Esophagus muscularis mucosa (tissue), 4 donors: ENCODE measurements at regions not wholly inside any gene's neighbourhood (a gene's known extent, or its start where the extent isn't known, plus 50 kb on each side); places are given as distances from the start of the nearest gene placed in this dataset.

ENCODE experiments used
- DNase-seq: peaks from one replicate; pipeline ENCODE4 v3.0.0-alpha.2; 2017; ENCODE audit errors: extremely low spot score
- H3K27ac ChIP-seq, 4 donors: fragments of 200-600 bp; sonication (generic); replicated peaks in 1 of 4; 1 replicate in 3 of 4; 2 replicates in 1 of 4; pipeline ENCODE4 v1.5.1; 2016 to 2019; ENCODE audit warnings: mild to moderate bottlenecking in 1 of 4
- H3K27me3 ChIP-seq, 4 donors: fragments of 200-600 bp; sonication (generic); one replicate each; pipeline versions ENCODE4 v1.5.1 to v1.6.0; 2016 to 2019
- H3K36me3 ChIP-seq, 4 donors: fragments of 200-600 bp; sonication (generic); one replicate each; pipeline ENCODE4 v1.5.1; 2016 to 2019
- H3K4me1 ChIP-seq, 4 donors: fragments of 200-600 bp; sonication (generic); one replicate each; pipeline ENCODE4 v1.5.1; 2016 to 2019
- H3K4me3 ChIP-seq, 4 donors: fragments of 200-600 bp; sonication (generic); 1 replicate in 2 of 4; 2 replicates in 2 of 4; pipeline ENCODE4 v1.5.1; 2016 to 2019; ENCODE audit warnings: mild to moderate bottlenecking in 4 of 4, moderate library complexity in 1 of 4
- H3K9me3 ChIP-seq, 4 donors: fragments of 200-600 bp; sonication (generic); 1 replicate in 3 of 4; 2 replicates in 1 of 4; pipeline ENCODE4 v1.5.1; 2016 to 2019
- EP300 ChIP-seq: sonication (generic); formaldehyde crosslinking; IDR thresholded peaks from one replicate; pipeline ENCODE4 v1.6.1; 2017; ENCODE audit warnings: antibody characterized with exemption
- POLR2A ChIP-seq: fragments of 450-650 bp; IDR thresholded peaks from one replicate; pipeline ENCODE4 v1.6.1; 2017; ENCODE audit warnings: antibody characterized with exemption, moderate library complexity, mild to moderate bottlenecking, low read depth
- POLR2AphosphoS5 ChIP-seq, 2 donors: sonication (generic); formaldehyde crosslinking; IDR thresholded peaks; one replicate each; pipeline ENCODE4 v1.6.1; 2017; ENCODE audit warnings: antibody characterized with exemption in 2 of 2
- WGBS: methylation state at CpG from one replicate; pipeline ENCODE4 v1.1.5; 2018; 5-methylcytosine and 5-hydroxymethylcytosine counted together
- intact Hi-C: fragments of 100-400 bp; cut with DNase I; formaldehyde crosslinking; loops from one replicate; pipeline ENCODE4 v1.15.1; 2023
- TF ChIP-seq, protein P1 (sequence below), 3 experiments: fragments of 200-600 bp in 2 of 3; fragments of 450-650 bp in 1 of 3; sonication (generic) in 2 of 3; IDR thresholded peaks; one replicate each; pipeline ENCODE4 v1.5.1; 2017 to 2019; ENCODE audit warnings: antibody characterized with exemption in 3 of 3, mild to moderate bottlenecking in 2 of 3, moderate library complexity in 1 of 3

DNA sequence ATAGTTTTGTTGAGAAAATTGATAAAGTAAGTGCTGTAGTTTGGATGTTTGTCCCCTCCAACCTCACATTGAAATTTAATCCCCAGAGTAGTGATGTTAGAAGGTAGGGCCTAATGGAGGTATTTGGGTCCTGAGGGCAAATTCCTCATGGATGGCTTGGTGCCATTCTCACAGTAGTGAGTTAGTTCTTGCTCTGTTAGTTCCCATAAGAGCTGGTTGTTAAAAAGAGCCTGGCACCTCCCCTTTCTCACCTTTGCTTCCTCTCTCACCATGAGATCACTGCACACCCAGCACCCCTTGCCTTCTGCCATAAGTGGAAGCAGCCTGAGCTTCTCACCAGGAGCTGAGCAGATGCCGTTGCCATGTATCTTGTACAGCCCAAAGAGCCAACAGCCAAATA, 354.8 kb upstream of the NFIA start:
- Histone ChIP-seq H3K9me3 (no peaks in the 10 kb centered on the region), H3K4me1 (peaks cover 0 to 10% (median 1%) of the 10 kb centered on the region in 4 donors), H3K27me3 (no peaks in the 10 kb centered on the region), H3K4me3 (no peak overlapping the region), H3K27ac (no peak overlapping the region), H3K36me3 (no peaks in the 10 kb centered on the region)
- DNase-seq, result no peak
- TF ChIP-seq EP300, result no peak
- TF ChIP-seq, protein P1, sequence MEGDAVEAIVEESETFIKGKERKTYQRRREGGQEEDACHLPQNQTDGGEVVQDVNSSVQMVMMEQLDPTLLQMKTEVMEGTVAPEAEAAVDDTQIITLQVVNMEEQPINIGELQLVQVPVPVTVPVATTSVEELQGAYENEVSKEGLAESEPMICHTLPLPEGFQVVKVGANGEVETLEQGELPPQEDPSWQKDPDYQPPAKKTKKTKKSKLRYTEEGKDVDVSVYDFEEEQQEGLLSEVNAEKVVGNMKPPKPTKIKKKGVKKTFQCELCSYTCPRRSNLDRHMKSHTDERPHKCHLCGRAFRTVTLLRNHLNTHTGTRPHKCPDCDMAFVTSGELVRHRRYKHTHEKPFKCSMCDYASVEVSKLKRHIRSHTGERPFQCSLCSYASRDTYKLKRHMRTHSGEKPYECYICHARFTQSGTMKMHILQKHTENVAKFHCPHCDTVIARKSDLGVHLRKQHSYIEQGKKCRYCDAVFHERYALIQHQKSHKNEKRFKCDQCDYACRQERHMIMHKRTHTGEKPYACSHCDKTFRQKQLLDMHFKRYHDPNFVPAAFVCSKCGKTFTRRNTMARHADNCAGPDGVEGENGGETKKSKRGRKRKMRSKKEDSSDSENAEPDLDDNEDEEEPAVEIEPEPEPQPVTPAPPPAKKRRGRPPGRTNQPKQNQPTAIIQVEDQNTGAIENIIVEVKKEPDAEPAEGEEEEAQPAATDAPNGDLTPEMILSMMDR (IDR thresholded peaks at IDR 0.05), result no peak
- TF ChIP-seq POLR2A, result no peak
- TF ChIP-seq POLR2AphosphoS5 (IDR thresholded peaks at IDR 0.05), result no peak
- WGBS, result 100% methylated on average over 1 of the region's 1 CpG
- intact Hi-C loops, result no loop called here

DNA sequence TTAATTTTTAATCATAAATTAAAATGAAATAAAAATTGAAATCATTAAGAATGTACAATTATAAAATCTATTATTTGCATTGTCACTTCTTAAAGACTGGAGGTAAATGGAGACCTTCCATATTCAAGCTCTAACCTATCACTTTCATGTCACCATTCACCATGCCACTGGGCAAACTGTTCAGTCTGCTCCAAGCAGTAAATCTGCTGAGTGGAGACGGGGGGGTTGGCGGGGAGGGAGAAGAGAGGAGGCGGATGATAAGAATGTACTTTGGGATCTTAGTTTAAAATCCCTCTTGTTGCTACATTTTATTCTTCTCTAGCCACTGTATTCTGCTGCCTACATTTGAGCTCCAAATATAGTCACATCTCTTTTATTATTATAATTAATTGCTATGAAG, 365.9 kb upstream of the NFIA start:
- H3K36me3 ChIP-seq, result no peaks in the 10 kb centered on the region
- no peaks in the 10 kb centered on the region for H3K9me3 ChIP-seq
- H3K4me1 ChIP-seq, result no peaks in the 10 kb centered on the region
- no peaks in the 10 kb centered on the region for H3K27me3 ChIP-seq
- WGBS, result 91% methylated on average over 3 of the region's 3 CpGs
- TF ChIP-seq EP300, result no peak
- no peak for TF ChIP-seq POLR2A
- TF ChIP-seq, protein P1 (IDR thresholded peaks at IDR 0.05), result no peak
- no peak for TF ChIP-seq POLR2AphosphoS5 (IDR thresholded peaks at IDR 0.05)
- intact Hi-C loops, result no loop called here
- no peak overlapping the region for H3K4me3 ChIP-seq
- no peak overlapping the region for H3K27ac ChIP-seq
- no peak for DNase-seq

DNA sequence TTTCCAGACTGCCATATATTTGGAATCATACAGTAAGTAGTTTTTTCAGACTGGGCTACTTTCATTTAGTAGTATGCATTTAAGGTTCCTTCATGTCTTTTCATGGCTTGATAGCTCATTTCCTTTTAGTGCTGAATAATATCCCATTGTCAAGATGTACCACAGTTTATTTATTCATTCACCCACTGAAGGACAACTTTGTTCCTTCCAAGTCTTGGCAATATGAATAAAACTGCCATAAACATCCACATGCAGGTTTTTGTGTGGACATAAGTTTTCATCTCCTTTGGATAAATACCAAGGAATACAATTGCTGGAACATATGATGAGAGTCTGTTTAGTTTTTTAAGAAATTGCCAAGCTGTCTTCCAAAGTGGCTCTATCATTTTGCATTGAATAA, 366.4 kb upstream of the NFIA start:
- intact Hi-C loops, result no loop called here
- no peaks in the 10 kb centered on the region for H3K27me3 ChIP-seq
- H3K36me3 ChIP-seq, result no peaks in the 10 kb centered on the region
- no peak overlapping the region for H3K4me3 ChIP-seq
- TF ChIP-seq EP300 (no peak), POLR2AphosphoS5 (IDR thresholded peaks at IDR 0.05) (no peak), POLR2A (no peak)
- TF ChIP-seq, protein P1 (IDR thresholded peaks at IDR 0.05), result no peak
- DNase-seq, result no peak
- no peaks in the 10 kb centered on the region for H3K4me1 ChIP-seq
- H3K9me3 ChIP-seq, result no peaks in the 10 kb centered on the region
- H3K27ac ChIP-seq, result no peak overlapping the region

DNA sequence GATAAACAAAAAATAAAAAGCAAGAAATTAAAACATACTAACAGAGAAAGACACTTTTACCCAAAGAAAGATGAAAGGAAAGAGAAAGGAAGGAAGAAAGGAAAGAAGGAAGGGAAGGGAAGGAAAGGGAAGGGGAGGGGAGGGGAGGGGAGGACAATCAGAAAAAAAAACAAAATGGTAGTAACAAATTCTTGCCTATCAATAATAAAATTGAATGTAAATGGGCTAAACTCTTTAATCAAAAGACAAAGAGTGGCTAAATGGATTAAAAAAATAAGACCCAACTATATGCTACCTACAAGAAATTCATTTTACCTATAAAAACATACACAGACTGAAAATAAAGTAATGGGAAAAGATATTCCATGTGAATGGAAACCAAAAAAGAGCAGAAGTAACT, 372.9 kb upstream of the NFIA start:
- no peak overlapping the region for H3K27ac ChIP-seq
- H3K4me3 ChIP-seq, result no peak overlapping the region
- H3K4me1 ChIP-seq, result no peaks in the 10 kb centered on the region
- H3K9me3 ChIP-seq, result no peaks in the 10 kb centered on the region
- intact Hi-C loops, result no loop called here
- no peaks in the 10 kb centered on the region for H3K36me3 ChIP-seq
- TF ChIP-seq EP300 (no peak), POLR2AphosphoS5 (IDR thresholded peaks at IDR 0.05) (no peak), POLR2A (no peak)
- TF ChIP-seq, protein P1 (IDR thresholded peaks at IDR 0.05), result no peak
- no peak for DNase-seq
- H3K27me3 ChIP-seq, result no peaks in the 10 kb centered on the region

DNA sequence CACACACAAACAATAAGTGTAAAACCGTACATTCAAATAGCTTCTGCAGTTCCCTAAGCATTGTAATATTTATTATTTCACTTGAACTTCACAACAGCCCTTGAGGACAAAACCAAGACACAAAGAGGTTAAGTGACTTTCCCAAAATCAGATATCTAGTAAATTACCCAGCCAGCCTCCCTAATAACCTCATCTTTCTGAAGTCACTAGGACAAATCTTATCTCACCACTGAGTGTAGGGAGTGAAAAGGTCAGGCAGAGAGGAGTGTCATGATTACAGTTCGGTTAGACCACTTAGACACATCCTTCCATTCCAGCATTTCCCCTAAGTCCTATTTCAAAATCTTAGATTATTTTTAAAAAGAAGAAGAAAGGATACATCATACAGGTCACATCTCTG, 377.3 kb upstream of the NFIA start:
- H3K4me3 ChIP-seq, result no peak overlapping the region
- WGBS, result 87% methylated on average over 2 of the region's 2 CpGs
- intact Hi-C loops, result no loop called here
- H3K36me3 ChIP-seq, result no peaks in the 10 kb centered on the region
- no peak overlapping the region for H3K27ac ChIP-seq
- no peak for DNase-seq
- no peaks in the 10 kb centered on the region for H3K9me3 ChIP-seq
- no peaks in the 10 kb centered on the region for H3K27me3 ChIP-seq
- no peak for TF ChIP-seq EP300
- TF ChIP-seq POLR2AphosphoS5 (IDR thresholded peaks at IDR 0.05), result no peak
- TF ChIP-seq, protein P1 (IDR thresholded peaks at IDR 0.05), result no peak
- no peak for TF ChIP-seq POLR2A
- H3K4me1 ChIP-seq, result no peaks in the 10 kb centered on the region
